ENCODE measurements at regions not wholly inside any gene's neighbourhood (a gene's known extent, or its start where the extent isn't known, plus 50 kb on each side); places are given as distances from the start of the nearest gene placed in this dataset.

GRCh38 chr12:85352016-85352415 lies 72.0 kb downstream of the ALX1 start:
- no peak for DNase-seq (ENCODE audit: low read depth)

GRCh38 chr12:85356596-85357385 lies 76.8 kb downstream of the ALX1 start:
- DNase-seq (ENCODE audit: low read depth), result no peak

- no peak for DNase-seq (ENCODE audit: low read depth)
Observed at GRCh38 chr12:85357609-85358008, 77.6 kb downstream of the ALX1 start.

GRCh38 chr12:85358715-85359114 lies 78.7 kb downstream of the ALX1 start:
- DNase-seq (ENCODE audit: low read depth), result no peak

GRCh38 chr12:85363382-85364190 lies 83.6 kb downstream of the ALX1 start:
- no peak for DNase-seq (ENCODE audit: low read depth)

- DNase-seq (ENCODE audit: low read depth), result no peak
Observed at GRCh38 chr12:85367936-85368335, 87.9 kb downstream of the ALX1 start.

- no peak for DNase-seq (ENCODE audit: low read depth)
Observed at GRCh38 chr12:85369365-85370154, 89.5 kb downstream of the ALX1 start.

- DNase-seq (ENCODE audit: low read depth), result no peak
Observed at GRCh38 chr12:85373045-85373444, 93.0 kb downstream of the ALX1 start.

GRCh38 chr12:85374981-85375380 lies 95.0 kb downstream of the ALX1 start:
- no peak for DNase-seq (ENCODE audit: low read depth)

GRCh38 chr12:85385406-85385805 lies 105.4 kb downstream of the ALX1 start:
- no peak for DNase-seq (ENCODE audit: low read depth)

- no peak for DNase-seq (ENCODE audit: low read depth)
Observed at GRCh38 chr12:85390266-85390665, 110.2 kb downstream of the ALX1 start.

GRCh38 chr12:85392508-85392907 lies 112.5 kb downstream of the ALX1 start:
- DNase-seq (ENCODE audit: low read depth), result no peak

- DNase-seq (ENCODE audit: low read depth), result no peak
Observed at GRCh38 chr12:85393606-85394005, 113.6 kb downstream of the ALX1 start.

- no peak for DNase-seq (ENCODE audit: low read depth)
Observed at GRCh38 chr12:85394065-85394464, 114.0 kb downstream of the ALX1 start.

GRCh38 chr12:85394809-85395208 lies 114.8 kb downstream of the ALX1 start:
- no peak for DNase-seq (ENCODE audit: low read depth)

GRCh38 chr12:85405262-85405661 lies 125.2 kb downstream of the ALX1 start:
- no peak for DNase-seq (ENCODE audit: low read depth)

GRCh38 chr12:85405781-85406522 lies 125.9 kb downstream of the ALX1 start:
- DNase-seq (ENCODE audit: low read depth), result peak; percentile 50

GRCh38 chr12:85413266-85413665 lies 133.2 kb downstream of the ALX1 start:
- DNase-seq (ENCODE audit: low read depth), result peak; percentile 12

GRCh38 chr12:85422762-85423161 lies 142.7 kb downstream of the ALX1 start:
- DNase-seq (ENCODE audit: low read depth), result no peak

- DNase-seq (ENCODE audit: low read depth), result no peak
Observed at GRCh38 chr12:85423947-85424346, 143.9 kb downstream of the ALX1 start.

GRCh38 chr12:85424581-85425348 lies 144.7 kb downstream of the ALX1 start:
- peak; percentile 24 for DNase-seq (ENCODE audit: low read depth)

All from LHCN-M2 (cell line).